GM10248 (cell line): ENCODE measurements at regions not wholly inside any gene's neighbourhood (a gene's known extent, or its start where the extent isn't known, plus 50 kb on each side); places are given as distances from the start of the nearest gene placed in this dataset.
"Not testable (repeated sequence)": the region's sequence is repeated elsewhere in the genome, so short reads cannot be mapped to it uniquely, and the experiment has no call there.

ENCODE experiments used
- CTCF ChIA-PET: fragments of 300-600 bp; sonication (Branson Sonifier 250); formaldehyde crosslinking; extraction: SDS; loops from one replicate; lab custom pipeline; 2021; ENCODE audit warnings: antibody characterized with exemption; lab: Yijun Ruan, JAX
- POLR2A ChIA-PET: fragments of 350-650 bp; sonication (Branson Sonifier 250); formaldehyde crosslinking; extraction: SDS; loops from one replicate; lab custom pipeline; 2020; ENCODE audit warnings: antibody characterized with exemption; lab: Yijun Ruan, JAX
- DNase-seq: peaks from one replicate; pipeline ENCODE4 v3.0.0; 2012; ENCODE audit errors: extremely low spot score
- CTCF ChIP-seq: IDR thresholded peaks from 2 replicates; pipeline ENCODE4 v1.5.1; 2012; ENCODE audit warnings: mild to moderate bottlenecking, low read depth; ENCODE audit errors: extremely low read depth, missing control alignments, control extremely low read depth

- TF ChIP-seq CTCF, result no peak
- ChIA-PET POLR2A (no interaction called here), CTCF (interaction anchor here (1.6 kb wide), 1 partner anchor 13 kb away, joined by 4 read pairs; no protein-coding TSS in a partner anchor)
- DNase-seq, result no peak
These were observed 568.9 kb upstream of the NR2F2 start for GRCh38 chr15:95761501-95762165.

- no peak for DNase-seq
- no peak for TF ChIP-seq CTCF
- CTCF ChIA-PET, result no interaction called here
- POLR2A ChIA-PET, result no interaction called here
These were observed 567.1 kb upstream of the NR2F2 start for GRCh38 chr15:95763426-95763825.

- DNase-seq, result no peak
- ChIA-PET POLR2A (no interaction called here), CTCF (no interaction called here)
- no peak for TF ChIP-seq CTCF
These were observed 565.3 kb upstream of the NR2F2 start for GRCh38 chr15:95765161-95765560.

GRCh38 chr15:95770196-95770595 lies 560.3 kb upstream of the NR2F2 start:
- CTCF ChIA-PET, result interaction anchor here (1.4 kb wide), 1 partner anchor 11 kb away, joined by 3 read pairs; no protein-coding TSS in a partner anchor
- POLR2A ChIA-PET, result no interaction called here
- no peak for TF ChIP-seq CTCF
- DNase-seq, result no peak

GRCh38 chr15:95772982-95773381 lies 557.5 kb upstream of the NR2F2 start:
- no peak for TF ChIP-seq CTCF
- CTCF ChIA-PET, result no interaction called here
- DNase-seq, result no peak
- POLR2A ChIA-PET, result no interaction called here

GRCh38 chr15:95784508-95784907 lies 546.0 kb upstream of the NR2F2 start:
- ChIA-PET POLR2A (no interaction called here), CTCF (no interaction called here)
- no peak for TF ChIP-seq CTCF
- no peak for DNase-seq

- DNase-seq, POLR2A ChIA-PET: not testable (repeated sequence)
These were observed 545.2 kb upstream of the NR2F2 start for GRCh38 chr15:95785276-95785675.

More at GRCh38 chr15:95785276-95785675, 545.2 kb upstream of the NR2F2 start:
- CTCF ChIA-PET, result not testable (repeated sequence)
